ENCODE measurements at regions not wholly inside any gene's neighbourhood (a gene's known extent, or its start where the extent isn't known, plus 50 kb on each side); places are given as distances from the start of the nearest gene placed in this dataset.

DNA sequence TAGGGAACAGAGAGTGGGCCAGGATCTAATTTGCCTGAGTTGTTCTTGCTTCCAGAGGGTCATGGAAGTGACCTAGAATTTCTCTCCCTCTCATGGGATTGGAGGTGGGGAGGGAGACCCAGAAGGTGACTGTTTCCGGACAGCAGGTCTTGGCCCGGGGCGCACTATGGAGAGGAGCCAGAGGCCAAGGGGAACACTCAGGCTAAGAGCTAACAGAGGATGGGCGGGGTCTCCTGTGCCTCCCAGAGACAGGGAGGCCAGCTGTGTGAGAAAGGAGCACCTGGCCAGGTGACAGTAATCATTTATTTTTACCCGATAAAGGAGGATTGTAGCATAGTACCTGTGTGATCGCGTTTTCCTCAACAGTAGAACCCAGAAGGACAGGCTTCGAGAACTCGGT, 50.9 kb upstream of the ANKH start:
- TF ChIP-seq PML (IDR thresholded peaks at IDR 0.05; ENCODE audit: low read length) (no peak), TAF7 (tag; IDR thresholded peaks at IDR 0.05) (no peak), SMARCA5 (IDR thresholded peaks at IDR 0.05) (no peak), U2AF1 (optimal IDR thresholded peaks at IDR 0.05; ENCODE audit: low read depth, low read length) (no peak), RBM15 (IDR thresholded peaks at IDR 0.05; ENCODE audit: insufficient read depth, low read length) (no peak), PPARD (CRISPR knock-in tag; IDR thresholded peaks at IDR 0.05) (no peak), SMAD1 (IDR thresholded peaks at IDR 0.05; ENCODE audit: low read depth, low read length, partially characterized antibody) (no peak), POLR2AphosphoS5 (IDR thresholded peaks at IDR 0.05; ENCODE audit: control insufficient read depth, insufficient read depth, low read depth, low read length) (no peak)
- TF ChIP-seq, protein P1, sequence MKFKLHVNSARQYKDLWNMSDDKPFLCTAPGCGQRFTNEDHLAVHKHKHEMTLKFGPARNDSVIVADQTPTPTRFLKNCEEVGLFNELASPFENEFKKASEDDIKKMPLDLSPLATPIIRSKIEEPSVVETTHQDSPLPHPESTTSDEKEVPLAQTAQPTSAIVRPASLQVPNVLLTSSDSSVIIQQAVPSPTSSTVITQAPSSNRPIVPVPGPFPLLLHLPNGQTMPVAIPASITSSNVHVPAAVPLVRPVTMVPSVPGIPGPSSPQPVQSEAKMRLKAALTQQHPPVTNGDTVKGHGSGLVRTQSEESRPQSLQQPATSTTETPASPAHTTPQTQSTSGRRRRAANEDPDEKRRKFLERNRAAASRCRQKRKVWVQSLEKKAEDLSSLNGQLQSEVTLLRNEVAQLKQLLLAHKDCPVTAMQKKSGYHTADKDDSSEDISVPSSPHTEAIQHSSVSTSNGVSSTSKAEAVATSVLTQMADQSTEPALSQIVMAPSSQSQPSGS (CRISPR knock-in tag; IDR thresholded peaks at IDR 0.05): no peak

Measured in K562 (cell line).